ENCODE measurements at regions not wholly inside any gene's neighbourhood (a gene's known extent, or its start where the extent isn't known, plus 50 kb on each side); places are given as distances from the start of the nearest gene placed in this dataset.

GRCh38 chr3:157650172-157650571 is 147.0 kb upstream of the VEPH1 start:
- no peak for TF ChIP-seq POLR2A (IDR thresholded peaks at IDR 0.05; ENCODE audit: borderline replicate concordance, extremely low read depth, insufficient read depth, insufficient read length)
- TF ChIP-seq CTCF (IDR thresholded peaks at IDR 0.05 in 2 of 3, conservative IDR thresholded peaks at IDR 0.05 in 1 of 3; ENCODE audit: borderline replicate concordance in 1 of 3, insufficient read depth in 1 of 3, low read depth in 2 of 3, low read length in 2 of 3): no peak
- TF ChIP-seq SIN3A (IDR thresholded peaks at IDR 0.05; ENCODE audit: low read depth): no peak
- TF ChIP-seq POLR2AphosphoS5 (IDR thresholded peaks at IDR 0.05; ENCODE audit: low read depth, low read length): no peak
- TF ChIP-seq ZNF274 (IDR thresholded peaks at IDR 0.05; ENCODE audit: low read depth, low read length): no peak
- no peak for TF ChIP-seq REST (IDR thresholded peaks at IDR 0.05; ENCODE audit: low read depth)
- no peak for TF ChIP-seq RAD21 (IDR thresholded peaks at IDR 0.05; ENCODE audit: low read depth)
- TF ChIP-seq CBX3 (IDR thresholded peaks at IDR 0.05; ENCODE audit: low read depth): no peak
- no peak for TF ChIP-seq EZH2 (IDR thresholded peaks at IDR 0.05)
- no peak for TF ChIP-seq YY1 (IDR thresholded peaks at IDR 0.05; ENCODE audit: extremely low read depth, insufficient replicate concordance, low read depth, low read length)
